Upper lobe of left lung (tissue), 4 donors: ENCODE measurements at regions not wholly inside any gene's neighbourhood (a gene's known extent, or its start where the extent isn't known, plus 50 kb on each side); places are given as distances from the start of the nearest gene placed in this dataset.
"Not testable (repeated sequence)": the region's sequence is repeated elsewhere in the genome, so short reads cannot be mapped to it uniquely, and the experiment has no call there.

Source experiments
- EP300 ChIP-seq, 4 donors: sonication (generic); formaldehyde crosslinking; IDR thresholded peaks; one replicate each; pipeline ENCODE4 v1.5.1; 2017; ENCODE audit warnings: antibody characterized with exemption in 4 of 4, control low read depth in 2 of 4
- POLR2A ChIP-seq, 4 donors: fragments of 450-650 bp; IDR thresholded peaks; one replicate each; pipeline ENCODE4 v1.5.1; 2016 to 2017; ENCODE audit warnings: antibody characterized with exemption in 4 of 4, mild to moderate bottlenecking in 2 of 4
- POLR2AphosphoS5 ChIP-seq, 2 donors: sonication (generic); formaldehyde crosslinking; IDR thresholded peaks; one replicate each; pipeline ENCODE4 v1.5.1; 2017; ENCODE audit warnings: antibody characterized with exemption in 2 of 2
- TF ChIP-seq, protein P1 (sequence below), 6 experiments: fragments of 450-650 bp in 4 of 6; fragments of 200-600 bp in 2 of 6; sonication (generic) in 2 of 6; IDR thresholded peaks; one replicate each; pipeline ENCODE4 v1.5.1; 2016 to 2019; ENCODE audit warnings: antibody characterized with exemption in 6 of 6

DNA sequence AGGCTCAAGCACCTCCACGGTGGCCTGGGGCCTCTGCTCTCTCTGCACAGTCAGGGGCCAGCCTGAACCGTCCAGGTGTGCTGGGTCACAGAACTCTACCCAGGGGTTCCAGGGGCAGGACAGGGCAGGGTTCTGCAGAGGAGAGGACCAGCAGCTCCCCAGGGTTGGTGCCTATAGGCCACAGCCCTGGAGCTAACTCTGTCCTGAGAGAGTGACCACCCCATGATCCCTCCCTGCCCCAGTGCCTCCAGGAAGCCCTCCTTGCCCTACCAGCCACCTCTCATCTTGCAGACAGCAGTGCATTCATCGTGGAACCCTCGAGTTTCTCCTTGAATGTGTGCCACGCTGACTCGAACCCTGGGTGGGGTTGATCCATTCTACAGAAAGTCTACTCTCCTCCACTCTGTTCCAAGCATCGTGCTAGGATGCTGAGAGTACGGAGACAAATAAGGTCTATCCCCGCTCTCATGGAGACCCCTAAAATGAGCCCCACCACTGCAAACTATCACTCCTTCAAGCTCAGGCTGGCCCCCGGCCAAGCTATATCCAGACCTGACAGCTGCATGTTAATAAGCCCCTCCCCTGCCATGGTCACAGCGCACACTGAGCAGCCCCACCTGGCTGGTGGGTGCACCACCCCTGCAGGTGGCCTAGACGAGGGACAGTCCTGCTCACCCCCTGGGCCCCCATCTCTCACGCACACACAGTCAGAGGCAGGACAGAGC, 138.1 kb upstream of the FOXD4L5 start:
- TF ChIP-seq, protein P1, sequence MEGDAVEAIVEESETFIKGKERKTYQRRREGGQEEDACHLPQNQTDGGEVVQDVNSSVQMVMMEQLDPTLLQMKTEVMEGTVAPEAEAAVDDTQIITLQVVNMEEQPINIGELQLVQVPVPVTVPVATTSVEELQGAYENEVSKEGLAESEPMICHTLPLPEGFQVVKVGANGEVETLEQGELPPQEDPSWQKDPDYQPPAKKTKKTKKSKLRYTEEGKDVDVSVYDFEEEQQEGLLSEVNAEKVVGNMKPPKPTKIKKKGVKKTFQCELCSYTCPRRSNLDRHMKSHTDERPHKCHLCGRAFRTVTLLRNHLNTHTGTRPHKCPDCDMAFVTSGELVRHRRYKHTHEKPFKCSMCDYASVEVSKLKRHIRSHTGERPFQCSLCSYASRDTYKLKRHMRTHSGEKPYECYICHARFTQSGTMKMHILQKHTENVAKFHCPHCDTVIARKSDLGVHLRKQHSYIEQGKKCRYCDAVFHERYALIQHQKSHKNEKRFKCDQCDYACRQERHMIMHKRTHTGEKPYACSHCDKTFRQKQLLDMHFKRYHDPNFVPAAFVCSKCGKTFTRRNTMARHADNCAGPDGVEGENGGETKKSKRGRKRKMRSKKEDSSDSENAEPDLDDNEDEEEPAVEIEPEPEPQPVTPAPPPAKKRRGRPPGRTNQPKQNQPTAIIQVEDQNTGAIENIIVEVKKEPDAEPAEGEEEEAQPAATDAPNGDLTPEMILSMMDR (IDR thresholded peaks at IDR 0.05): not testable (repeated sequence)
- not testable (repeated sequence) for TF ChIP-seq POLR2A, EP300, POLR2AphosphoS5 (IDR thresholded peaks at IDR 0.05)
